ENCODE measurements at regions not wholly inside any gene's neighbourhood (a gene's known extent, or its start where the extent isn't known, plus 50 kb on each side); places are given as distances from the start of the nearest gene placed in this dataset.

GRCh38 chr5:17690473-17690872 lies 56.2 kb downstream of the TAF11L14 start:
- POLR2A ChIA-PET: no interaction called here
- H3K27me3 ChIP-seq (ENCODE audit: control insufficient read depth in 2 of 2, insufficient read depth in 2 of 2, low read length in 2 of 2): no peaks in the 10 kb centered on the region
- DNase-seq (ENCODE audit: extremely low read depth in 1 of 4, low spot score in 3 of 4) (no peak), ATAC-seq (no peak), FAIRE-seq (no peak)
- H4K20me1 ChIP-seq (replicated peaks; ENCODE audit: control insufficient read depth, insufficient read depth, low read length): no peaks in the 10 kb centered on the region
- intact Hi-C loops (cut with micrococcal nuclease): no loop called here
- no peak overlapping the region for H3K27ac ChIP-seq (ENCODE audit: extremely low read depth, low read depth, low read length)
- no peaks in the 10 kb centered on the region for H3K4me1 ChIP-seq (replicated peaks in 1 of 2; ENCODE audit: control insufficient read depth in 2 of 2, insufficient read depth in 2 of 2, low read length in 2 of 2)
- no peak for TF ChIP-seq GATA2 (CRISPR knock-in tag; IDR thresholded peaks at IDR 0.05)
- no peak for TF ChIP-seq PTRF (tag; IDR thresholded peaks at IDR 0.05)
- no peak for TF ChIP-seq KHSRP (IDR thresholded peaks at IDR 0.05)
- H3K9me3 ChIP-seq (replicated peaks; ENCODE audit: control insufficient read depth, insufficient read depth, low read depth, low read length): no peaks in the 10 kb centered on the region
- no peaks in the 10 kb centered on the region for H3K9me1 ChIP-seq (ENCODE audit: control insufficient read depth, insufficient read depth, low read length)
- no peak overlapping the region for H2AFZ ChIP-seq (ENCODE audit: low read depth, low read length)
- 0% methylated on average over 3 of the region's 3 CpGs for WGBS (ENCODE audit: insufficient coverage, low coverage, missing lambda C conversion rate)
- in situ Hi-C loops (cut with MboI): no loop called here
- no TSS peak for BruUV-seq (replicated peaks)
- no peaks in the 10 kb centered on the region for H3K79me2 ChIP-seq (ENCODE audit: control insufficient read depth, insufficient read depth, low read length)
- no peak overlapping the region for H3K4me2 ChIP-seq (ENCODE audit: insufficient read depth, low read length)
- H3K4me3 ChIP-seq: no peak overlapping the region
- H3K9ac ChIP-seq (ENCODE audit: insufficient read depth in 1 of 2, low read depth in 2 of 2, low read length in 2 of 2): no peak overlapping the region
- H3K36me3 ChIP-seq (ENCODE audit: control insufficient read depth, insufficient read depth, low read length): no peaks in the 10 kb centered on the region
- CTCF ChIA-PET (ENCODE audit: low intra/inter-chr PET ratio): no interaction called here

- CTCF ChIA-PET (ENCODE audit: low intra/inter-chr PET ratio): no interaction called here
- 0% methylated on average over 1 of the region's 1 CpG for WGBS (ENCODE audit: insufficient coverage, low coverage, missing lambda C conversion rate)
- BruUV-seq (replicated peaks): no TSS peak
- no peak for FAIRE-seq
- no peak overlapping the region for H3K4me3 ChIP-seq
- no peaks in the 10 kb centered on the region for H4K20me1 ChIP-seq (replicated peaks; ENCODE audit: control insufficient read depth, insufficient read depth, low read length)
- no peak overlapping the region for H3K27ac ChIP-seq (ENCODE audit: extremely low read depth, low read depth, low read length)
- H3K4me2 ChIP-seq (ENCODE audit: insufficient read depth, low read length): no peak overlapping the region
- H3K36me3 ChIP-seq (ENCODE audit: control insufficient read depth, insufficient read depth, low read length): no peaks in the 10 kb centered on the region
- DNase-seq (ENCODE audit: extremely low read depth in 1 of 4, low spot score in 3 of 4): no peak
- no peak for ATAC-seq
- in situ Hi-C loops (cut with MboI): no loop called here
- intact Hi-C loops (cut with micrococcal nuclease): no loop called here
- H3K79me2 ChIP-seq (ENCODE audit: control insufficient read depth, insufficient read depth, low read length): no peaks in the 10 kb centered on the region
- no peaks in the 10 kb centered on the region for H3K4me1 ChIP-seq (replicated peaks in 1 of 2; ENCODE audit: control insufficient read depth in 2 of 2, insufficient read depth in 2 of 2, low read length in 2 of 2)
- POLR2A ChIA-PET: no interaction called here
- no peaks in the 10 kb centered on the region for H3K27me3 ChIP-seq (ENCODE audit: control insufficient read depth in 2 of 2, insufficient read depth in 2 of 2, low read length in 2 of 2)
- H3K9me3 ChIP-seq (replicated peaks; ENCODE audit: control insufficient read depth, insufficient read depth, low read depth, low read length): no peaks in the 10 kb centered on the region
- H3K9ac ChIP-seq (ENCODE audit: insufficient read depth in 1 of 2, low read depth in 2 of 2, low read length in 2 of 2): no peak overlapping the region
- H3K9me1 ChIP-seq (ENCODE audit: control insufficient read depth, insufficient read depth, low read length): no peaks in the 10 kb centered on the region
- H2AFZ ChIP-seq (ENCODE audit: low read depth, low read length): no peak overlapping the region
- TF ChIP-seq VEZF1 (CRISPR knock-in tag; IDR thresholded peaks at IDR 0.05): no peak
- TF ChIP-seq POU5F1 (IDR thresholded peaks at IDR 0.05; ENCODE audit: borderline replicate concordance, low read depth, low read length, partially characterized antibody): no peak
- no peak for TF ChIP-seq ZNF584 (CRISPR knock-in tag; IDR thresholded peaks at IDR 0.05; ENCODE audit: low read depth)
- no peak for TF ChIP-seq ZNF263 (CRISPR knock-in tag; IDR thresholded peaks at IDR 0.05; ENCODE audit: borderline replicate concordance)
- TF ChIP-seq TAL1 (IDR thresholded peaks at IDR 0.05): no peak
- no peak for TF ChIP-seq DACH1 (IDR thresholded peaks at IDR 0.05; ENCODE audit: partially characterized antibody)
- TF ChIP-seq MNT (conservative IDR thresholded peaks at IDR 0.05): no peak
- no peak for TF ChIP-seq ZNF695 (CRISPR knock-in tag; IDR thresholded peaks at IDR 0.05)
- TF ChIP-seq BCOR (IDR thresholded peaks at IDR 0.05): no peak
- no peak for TF ChIP-seq PRPF4 (IDR thresholded peaks at IDR 0.05; ENCODE audit: insufficient read depth, low read depth, low read length, poor library complexity, severe bottlenecking)
- no peak for TF ChIP-seq SNRNP70 (optimal IDR thresholded peaks at IDR 0.05; ENCODE audit: low read depth, low read length)
- no peak for TF ChIP-seq HCFC1 (IDR thresholded peaks at IDR 0.05; ENCODE audit: low read depth, low read length)
Measured at GRCh38 chr5:17691762-17692161, 57.5 kb downstream of the TAF11L14 start.
